ENCODE measurements at regions not wholly inside any gene's neighbourhood (a gene's known extent, or its start where the extent isn't known, plus 50 kb on each side); places are given as distances from the start of the nearest gene placed in this dataset.

DNA sequence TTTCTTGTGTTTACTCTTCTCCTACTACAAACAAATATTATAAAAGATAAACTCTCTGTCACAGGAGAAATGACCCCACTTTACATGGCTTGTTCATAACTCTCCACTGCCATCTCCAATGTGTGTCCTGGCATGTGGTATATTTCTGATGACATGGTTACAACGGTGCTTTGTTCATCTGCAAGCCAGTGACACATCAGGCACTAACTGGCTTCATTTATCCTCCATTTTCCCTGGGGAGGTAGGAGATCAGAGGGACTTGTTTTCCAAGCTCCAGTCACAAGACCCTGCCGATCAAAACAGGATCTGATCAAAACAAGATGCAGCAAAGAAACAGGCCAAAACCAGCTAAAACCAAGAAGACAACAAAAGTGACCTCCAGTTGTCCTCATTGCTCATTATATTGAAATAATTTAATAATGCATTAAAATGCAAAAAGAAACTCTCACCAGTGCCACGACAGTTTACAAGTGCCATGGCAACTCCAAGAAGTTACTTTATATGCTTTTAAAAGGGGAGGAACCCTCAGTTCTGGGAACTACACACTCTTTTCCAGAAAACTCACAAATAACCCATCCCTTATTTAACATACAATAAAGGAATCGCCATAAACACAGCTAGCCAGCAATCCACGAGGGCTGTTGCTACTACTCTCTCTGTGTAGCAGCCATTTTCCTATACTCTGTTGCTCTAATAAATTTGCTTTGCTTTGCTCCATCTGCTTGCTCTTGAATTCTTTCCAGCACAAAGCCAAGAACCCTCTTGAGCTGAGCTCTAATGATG is 224.2 kb downstream of the XPNPEP1 start:
- no peak for TF ChIP-seq SMAD3 (CRISPR knock-in tag; IDR thresholded peaks at IDR 0.05; ENCODE audit: borderline replicate concordance)
- TF ChIP-seq FOXK1 (CRISPR knock-in tag; IDR thresholded peaks at IDR 0.05), result no peak
- TF ChIP-seq, protein P1, sequence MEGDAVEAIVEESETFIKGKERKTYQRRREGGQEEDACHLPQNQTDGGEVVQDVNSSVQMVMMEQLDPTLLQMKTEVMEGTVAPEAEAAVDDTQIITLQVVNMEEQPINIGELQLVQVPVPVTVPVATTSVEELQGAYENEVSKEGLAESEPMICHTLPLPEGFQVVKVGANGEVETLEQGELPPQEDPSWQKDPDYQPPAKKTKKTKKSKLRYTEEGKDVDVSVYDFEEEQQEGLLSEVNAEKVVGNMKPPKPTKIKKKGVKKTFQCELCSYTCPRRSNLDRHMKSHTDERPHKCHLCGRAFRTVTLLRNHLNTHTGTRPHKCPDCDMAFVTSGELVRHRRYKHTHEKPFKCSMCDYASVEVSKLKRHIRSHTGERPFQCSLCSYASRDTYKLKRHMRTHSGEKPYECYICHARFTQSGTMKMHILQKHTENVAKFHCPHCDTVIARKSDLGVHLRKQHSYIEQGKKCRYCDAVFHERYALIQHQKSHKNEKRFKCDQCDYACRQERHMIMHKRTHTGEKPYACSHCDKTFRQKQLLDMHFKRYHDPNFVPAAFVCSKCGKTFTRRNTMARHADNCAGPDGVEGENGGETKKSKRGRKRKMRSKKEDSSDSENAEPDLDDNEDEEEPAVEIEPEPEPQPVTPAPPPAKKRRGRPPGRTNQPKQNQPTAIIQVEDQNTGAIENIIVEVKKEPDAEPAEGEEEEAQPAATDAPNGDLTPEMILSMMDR (IDR thresholded peaks at IDR 0.05), result no peak
- TF ChIP-seq, protein P2, sequence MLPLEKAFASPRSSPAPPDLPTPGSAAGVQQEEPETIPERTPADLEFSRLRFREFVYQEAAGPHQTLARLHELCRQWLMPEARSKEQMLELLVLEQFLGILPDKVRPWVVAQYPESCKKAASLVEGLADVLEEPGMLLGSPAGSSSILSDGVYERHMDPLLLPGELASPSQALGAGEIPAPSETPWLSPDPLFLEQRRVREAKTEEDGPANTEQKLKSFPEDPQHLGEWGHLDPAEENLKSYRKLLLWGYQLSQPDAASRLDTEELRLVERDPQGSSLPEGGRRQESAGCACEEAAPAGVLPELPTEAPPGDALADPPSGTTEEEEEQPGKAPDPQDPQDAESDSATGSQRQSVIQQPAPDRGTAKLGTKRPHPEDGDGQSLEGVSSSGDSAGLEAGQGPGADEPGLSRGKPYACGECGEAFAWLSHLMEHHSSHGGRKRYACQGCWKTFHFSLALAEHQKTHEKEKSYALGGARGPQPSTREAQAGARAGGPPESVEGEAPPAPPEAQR (CRISPR knock-in tag; IDR thresholded peaks at IDR 0.05), result no peak
- no peak for TF ChIP-seq CREB1 (CRISPR knock-in tag; IDR thresholded peaks at IDR 0.05)
- TF ChIP-seq MXD4 (CRISPR knock-in tag; IDR thresholded peaks at IDR 0.05; ENCODE audit: borderline replicate concordance), result no peak
- TF ChIP-seq, protein P3, sequence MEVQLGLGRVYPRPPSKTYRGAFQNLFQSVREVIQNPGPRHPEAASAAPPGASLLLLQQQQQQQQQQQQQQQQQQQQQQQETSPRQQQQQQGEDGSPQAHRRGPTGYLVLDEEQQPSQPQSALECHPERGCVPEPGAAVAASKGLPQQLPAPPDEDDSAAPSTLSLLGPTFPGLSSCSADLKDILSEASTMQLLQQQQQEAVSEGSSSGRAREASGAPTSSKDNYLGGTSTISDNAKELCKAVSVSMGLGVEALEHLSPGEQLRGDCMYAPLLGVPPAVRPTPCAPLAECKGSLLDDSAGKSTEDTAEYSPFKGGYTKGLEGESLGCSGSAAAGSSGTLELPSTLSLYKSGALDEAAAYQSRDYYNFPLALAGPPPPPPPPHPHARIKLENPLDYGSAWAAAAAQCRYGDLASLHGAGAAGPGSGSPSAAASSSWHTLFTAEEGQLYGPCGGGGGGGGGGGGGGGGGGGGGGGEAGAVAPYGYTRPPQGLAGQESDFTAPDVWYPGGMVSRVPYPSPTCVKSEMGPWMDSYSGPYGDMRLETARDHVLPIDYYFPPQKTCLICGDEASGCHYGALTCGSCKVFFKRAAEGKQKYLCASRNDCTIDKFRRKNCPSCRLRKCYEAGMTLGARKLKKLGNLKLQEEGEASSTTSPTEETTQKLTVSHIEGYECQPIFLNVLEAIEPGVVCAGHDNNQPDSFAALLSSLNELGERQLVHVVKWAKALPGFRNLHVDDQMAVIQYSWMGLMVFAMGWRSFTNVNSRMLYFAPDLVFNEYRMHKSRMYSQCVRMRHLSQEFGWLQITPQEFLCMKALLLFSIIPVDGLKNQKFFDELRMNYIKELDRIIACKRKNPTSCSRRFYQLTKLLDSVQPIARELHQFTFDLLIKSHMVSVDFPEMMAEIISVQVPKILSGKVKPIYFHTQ (CRISPR knock-in tag; IDR thresholded peaks at IDR 0.05), result no peak
- no peak for TF ChIP-seq GABPB1 (CRISPR knock-in tag; IDR thresholded peaks at IDR 0.05)

All from WTC11 (cell line).